GM12878 (cell line): ENCODE measurements at regions not wholly inside any gene's neighbourhood (a gene's known extent, or its start where the extent isn't known, plus 50 kb on each side); places are given as distances from the start of the nearest gene placed in this dataset.

ENCODE experiments used
- ATAC-seq: fragments of 200-7000 bp; cut with Tn5 transposase; 3 replicates; pipeline ENCODE4 v1.9.1; 2020; ENCODE audit warnings: mild to moderate bottlenecking, moderate library complexity
- BruUV-seq: library from RNA; stranded (reverse); fragments of 400-500 nt; replicated peaks from 2 replicates; lab custom pipeline; 2021; lab: Mats Ljungman, UMichigan
- CTCF ChIA-PET: fragments of 300-600 bp; sonication (Branson Sonifier 250); formaldehyde crosslinking; extraction: SDS; loops from one replicate; lab custom pipeline; 2021; ENCODE audit warnings: inconsistent platforms; lab: Yijun Ruan, JAX
- POLR2A ChIA-PET: fragments of 350-600 bp; formaldehyde crosslinking; extraction: SDS; loops from one replicate; lab custom pipeline; 2021; ENCODE audit warnings: inconsistent platforms; lab: Charles Lee
- RAD21 ChIA-PET: fragments of 300-600 bp; sonication (Branson Sonifier 250); formaldehyde crosslinking; loops from one replicate; lab custom pipeline; 2023; ENCODE audit warnings: antibody characterized with exemption; ENCODE audit not compliant: unreplicated experiment; lab: Charles Lee
- SMC1A ChIA-PET: fragments of 300-600 bp; sonication (Branson Sonifier 250); formaldehyde crosslinking; loops from one replicate; lab custom pipeline; 2023; ENCODE audit not compliant: unreplicated experiment, uncharacterized antibody; lab: Charles Lee
- DNase-seq: peaks from one replicate; pipeline ENCODE4 v3.0.0-alpha.2; 2011; ENCODE audit warnings: low read depth, low spot score
- FAIRE-seq: peaks from 3 replicates; lab custom pipeline; 2011; peaks lifted over from hg19 to GRCh38; lab: Jason Lieb, UNC
- H2AFZ ChIP-seq: 2 replicates; pipeline ENCODE4 v1.6.0; 2011; ENCODE audit warnings: low read depth, low read length, control low read depth; ENCODE audit not compliant: control insufficient read depth
- H3K27ac ChIP-seq: 2 replicates; pipeline ENCODE4 v1.5.1; 2011; ENCODE audit warnings: control low read depth; ENCODE audit not compliant: control insufficient read depth, insufficient read depth
- H3K27me3 ChIP-seq, 2 experiments: replicated peaks in 1 of 2; 2 replicates each; pipeline versions ENCODE4 v1.6.0 to v1.6.1; 2011; ENCODE audit warnings: low read length in 1 of 2; ENCODE audit not compliant: control insufficient read depth in 2 of 2, insufficient read depth in 2 of 2
- H3K36me3 ChIP-seq, 2 experiments: 2 replicates each; pipeline ENCODE4 v1.5.1; 2011; ENCODE audit warnings: low read length in 1 of 2; ENCODE audit not compliant: control insufficient read depth in 2 of 2, insufficient read depth in 2 of 2
- H3K4me1 ChIP-seq: 2 replicates; pipeline ENCODE4 v1.6.1; 2011; ENCODE audit warnings: mild to moderate bottlenecking, low read length, moderate library complexity, mixed read lengths; ENCODE audit not compliant: control insufficient read depth, insufficient read depth
- H3K4me2 ChIP-seq: 2 replicates; pipeline ENCODE4 v1.6.0; 2011; ENCODE audit warnings: control low read depth; ENCODE audit not compliant: control insufficient read depth, insufficient read depth
- H3K4me3 ChIP-seq: fragments of 200-600 bp; sonication (generic); 2 replicates; pipeline ENCODE4 v1.5.1; 2016
- H3K79me2 ChIP-seq: 2 replicates; pipeline ENCODE4 v1.6.0; 2011; ENCODE audit warnings: low read length; ENCODE audit not compliant: control insufficient read depth, insufficient read depth
- H3K9ac ChIP-seq: 2 replicates; pipeline ENCODE4 v1.8.0; 2011; ENCODE audit warnings: low read length, control low read depth, mixed read lengths; ENCODE audit not compliant: control insufficient read depth, insufficient read depth
- H3K9me3 ChIP-seq: replicated peaks from 3 replicates; pipeline ENCODE4 v1.5.1; 2011; ENCODE audit warnings: mild to moderate bottlenecking, low read length; ENCODE audit not compliant: control insufficient read depth, insufficient read depth
- H4K20me1 ChIP-seq: 2 replicates; pipeline ENCODE4 v1.6.0; 2011; ENCODE audit not compliant: control insufficient read depth, insufficient read depth
- HSF1 ChIP-seq: fragments of 150-350 bp; IDR thresholded peaks from 2 replicates; pipeline ENCODE4 v1.6.1; 2014; ENCODE audit warnings: mild to moderate bottlenecking, low read depth, low read length
- IRF4 ChIP-seq: IDR thresholded peaks from 2 replicates; pipeline ENCODE4 v1.6.1; 2011; ENCODE audit warnings: low read depth, low read length
- NR2F1 ChIP-seq: fragments of 450-650 bp; conservative IDR thresholded peaks from 2 replicates; pipeline ENCODE4 v1.6.1; 2017; ENCODE audit warnings: mild to moderate bottlenecking
- PAX8 ChIP-seq: fragments of 450-650 bp; IDR thresholded peaks from 2 replicates; pipeline ENCODE4 v1.6.1; 2017; ENCODE audit warnings: mild to moderate bottlenecking, moderate library complexity
- POLR2A ChIP-seq: IDR thresholded peaks from 2 replicates; pipeline ENCODE4 v1.6.1; 2011; ENCODE audit warnings: low read depth, mild to moderate bottlenecking, low read length
- TBL1XR1 ChIP-seq: IDR thresholded peaks from 2 replicates; pipeline ENCODE4 v1.6.1; 2012; ENCODE audit warnings: low read depth, low read length, improper control_type of control experiment
- WRNIP1 ChIP-seq: IDR thresholded peaks from 2 replicates; pipeline ENCODE4 v1.6.1; 2011; ENCODE audit warnings: low read depth, low read length, improper control_type of control experiment, borderline replicate concordance
- WGBS: methylation state at CpG from one replicate; pipeline ENCODE4 v1.1.6; 2016; ENCODE audit warnings: low lambda C conversion rate; ENCODE audit not compliant: insufficient replicate concordance, insufficient coverage; ENCODE audit errors: missing lambda C conversion rate; 5-methylcytosine and 5-hydroxymethylcytosine counted together
- in situ Hi-C: fragments of 300-500 bp; cut with MboI; formaldehyde crosslinking; loops from 9 replicates; pipeline ENCODE4 v1.14.3; 2018; ENCODE audit warnings: mixed read lengths
- intact Hi-C: fragments of 100-400 bp; cut with micrococcal nuclease; formaldehyde crosslinking; loops from one replicate; pipeline ENCODE4 v1.14.2; 2022; ENCODE audit not compliant: unreplicated experiment

- no peak for FAIRE-seq
Observed at GRCh38 chr6:156348849-156349248, 428.3 kb upstream of the ARID1B start.

GRCh38 chr6:156348424-156348823 lies 428.8 kb upstream of the ARID1B start:
- 36% methylated on average over 4 of the region's 4 CpGs for WGBS

More at GRCh38 chr6:156348849-156349248, 428.3 kb upstream of the ARID1B start:
- ATAC-seq (no peak), DNase-seq (no peak)
- no peaks in the 10 kb centered on the region for H3K79me2 ChIP-seq
- SMC1A ChIA-PET, result no interaction called here
- POLR2A ChIA-PET, result no interaction called here
- H3K4me1 ChIP-seq, result no peaks in the 10 kb centered on the region
- H2AFZ ChIP-seq, result no peak overlapping the region
- H4K20me1 ChIP-seq, result no peaks in the 10 kb centered on the region
- intact Hi-C loops (no loop called here), in situ Hi-C loops (no loop called here)
- H3K27me3 ChIP-seq, result peaks cover 0 to 18% of the 10 kb centered on the region in 2 experiments; a peak in 2 of 4 replicates
- BruUV-seq, result no TSS peak
- H3K27ac ChIP-seq, result no peak overlapping the region
- no peak overlapping the region for H3K4me3 ChIP-seq
- RAD21 ChIA-PET, result no interaction called here
- no peak overlapping the region for H3K9ac ChIP-seq
- WGBS, result 26% methylated on average over 2 of the region's 2 CpGs
- CTCF ChIA-PET, result no interaction called here
- no peak overlapping the region for H3K4me2 ChIP-seq
- no peaks in the 10 kb centered on the region for H3K36me3 ChIP-seq
- no peak for TF ChIP-seq POLR2A
- H3K9me3 ChIP-seq, result no peaks in the 10 kb centered on the region

More at GRCh38 chr6:156348424-156348823, 428.8 kb upstream of the ARID1B start:
- ATAC-seq (no peak), FAIRE-seq (no peak), DNase-seq (no peak)
- Histone ChIP-seq H2AFZ (no peak overlapping the region), H3K9me3 (no peaks in the 10 kb centered on the region), H3K4me1 (no peaks in the 10 kb centered on the region), H3K4me2 (no peak overlapping the region), H3K27ac (no peak overlapping the region), H3K27me3 (peaks cover 0 to 18% of the 10 kb centered on the region in 2 experiments; a peak in 2 of 4 replicates), H3K9ac (no peak overlapping the region), H3K79me2 (no peaks in the 10 kb centered on the region), H3K4me3 (no peak overlapping the region), H4K20me1 (no peaks in the 10 kb centered on the region), H3K36me3 (no peaks in the 10 kb centered on the region)
- ChIA-PET CTCF (no interaction called here), RAD21 (no interaction called here), POLR2A (no interaction called here), SMC1A (no interaction called here)
- in situ Hi-C loops (no loop called here), intact Hi-C loops (no loop called here)
- TF ChIP-seq NR2F1, result no peak
- TF ChIP-seq WRNIP1, result no peak
- no peak for TF ChIP-seq HSF1
- no peak for TF ChIP-seq IRF4
- TF ChIP-seq TBL1XR1, result no peak
- TF ChIP-seq PAX8, result no peak
- BruUV-seq, result no TSS peak
